ENCODE measurements at regions not wholly inside any gene's neighbourhood (a gene's known extent, or its start where the extent isn't known, plus 50 kb on each side); places are given as distances from the start of the nearest gene placed in this dataset.

DNA sequence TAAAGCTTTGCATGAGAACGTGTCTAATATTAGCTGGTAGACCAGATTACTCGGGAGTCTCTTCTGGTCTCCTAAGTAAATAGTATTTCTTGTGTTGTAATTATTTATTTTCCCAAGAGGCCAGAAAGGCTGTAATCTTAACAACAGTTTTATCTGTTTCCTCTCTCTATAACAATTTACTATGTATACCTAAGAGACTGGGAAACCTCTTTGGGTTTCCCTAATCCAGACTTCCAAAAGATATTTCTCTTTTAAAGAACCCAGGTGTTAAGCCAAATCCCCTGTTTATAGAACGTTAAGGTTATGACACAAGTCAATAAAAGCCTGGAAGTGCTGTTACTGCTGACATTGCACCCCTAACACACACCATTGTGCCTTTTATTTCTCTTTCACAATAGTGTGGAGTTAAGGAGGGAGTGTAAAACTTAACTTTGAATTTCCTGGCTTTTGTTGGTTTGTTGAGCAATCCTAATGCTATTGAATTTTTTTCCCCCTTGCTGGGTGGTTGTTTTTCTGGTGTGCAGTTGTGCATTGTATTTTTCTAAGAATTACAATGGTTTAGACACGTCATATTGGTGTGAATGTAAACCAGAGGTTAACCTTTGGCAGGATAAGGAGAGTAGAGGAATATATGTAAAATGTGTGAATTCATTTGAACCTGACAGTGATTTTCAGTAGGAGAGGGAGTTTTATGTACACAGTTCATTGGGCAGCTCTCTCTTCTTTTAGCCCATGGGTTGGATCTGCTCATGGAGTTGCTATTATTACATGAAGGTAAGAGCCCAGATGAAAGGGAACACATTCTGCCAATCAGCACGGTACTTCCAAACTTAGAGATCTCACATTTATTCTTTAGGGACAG lies 192.8 kb downstream of the MTX2 start:
- Histone ChIP-seq H3K9ac (ENCODE audit: low read length) (no peak overlapping the region), H3K4me1 (ENCODE audit: control insufficient read depth, insufficient read depth, low read length) (no peaks in the 10 kb centered on the region), H3K27me3 (ENCODE audit: control insufficient read depth, insufficient read depth, low read length) (peaks cover 3% of the 10 kb centered on the region), H3K4me3 (ENCODE audit: low read length) (no peak overlapping the region), H3K36me3 (ENCODE audit: control insufficient read depth, insufficient read depth, low read length) (no peaks in the 10 kb centered on the region), H3K9me3 (ENCODE audit: control insufficient read depth, low read length) (no peaks in the 10 kb centered on the region)

DNA sequence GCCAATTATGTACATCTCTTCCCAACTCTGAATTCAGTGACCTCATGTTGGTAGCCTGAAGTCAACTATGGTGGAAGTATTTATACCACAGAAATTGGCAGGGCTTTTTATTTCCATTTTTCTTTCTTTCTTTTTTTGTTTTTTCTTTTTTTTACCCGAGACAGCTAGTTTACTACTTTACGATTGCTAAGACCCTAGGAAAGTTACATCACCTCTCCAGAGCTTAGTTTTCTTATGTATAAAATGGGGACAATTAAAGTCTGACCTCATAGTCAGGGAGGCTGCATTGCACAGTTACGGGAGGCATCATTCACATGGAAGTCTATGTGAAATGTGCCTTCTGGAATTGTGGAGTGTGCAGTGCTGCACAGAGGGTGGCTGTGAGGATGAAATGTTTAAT lies 194.3 kb downstream of the MTX2 start:
- peaks cover 3% of the 10 kb centered on the region for H3K27me3 ChIP-seq (ENCODE audit: control insufficient read depth, insufficient read depth, low read length)
- H3K4me3 ChIP-seq (ENCODE audit: low read length), result no peak overlapping the region
- H3K4me1 ChIP-seq (ENCODE audit: control insufficient read depth, insufficient read depth, low read length), result no peaks in the 10 kb centered on the region
- no peak overlapping the region for H3K9ac ChIP-seq (ENCODE audit: low read length)
- no peaks in the 10 kb centered on the region for H3K9me3 ChIP-seq (ENCODE audit: control insufficient read depth, low read length)
- H3K36me3 ChIP-seq (ENCODE audit: control insufficient read depth, insufficient read depth, low read length), result no peaks in the 10 kb centered on the region

DNA sequence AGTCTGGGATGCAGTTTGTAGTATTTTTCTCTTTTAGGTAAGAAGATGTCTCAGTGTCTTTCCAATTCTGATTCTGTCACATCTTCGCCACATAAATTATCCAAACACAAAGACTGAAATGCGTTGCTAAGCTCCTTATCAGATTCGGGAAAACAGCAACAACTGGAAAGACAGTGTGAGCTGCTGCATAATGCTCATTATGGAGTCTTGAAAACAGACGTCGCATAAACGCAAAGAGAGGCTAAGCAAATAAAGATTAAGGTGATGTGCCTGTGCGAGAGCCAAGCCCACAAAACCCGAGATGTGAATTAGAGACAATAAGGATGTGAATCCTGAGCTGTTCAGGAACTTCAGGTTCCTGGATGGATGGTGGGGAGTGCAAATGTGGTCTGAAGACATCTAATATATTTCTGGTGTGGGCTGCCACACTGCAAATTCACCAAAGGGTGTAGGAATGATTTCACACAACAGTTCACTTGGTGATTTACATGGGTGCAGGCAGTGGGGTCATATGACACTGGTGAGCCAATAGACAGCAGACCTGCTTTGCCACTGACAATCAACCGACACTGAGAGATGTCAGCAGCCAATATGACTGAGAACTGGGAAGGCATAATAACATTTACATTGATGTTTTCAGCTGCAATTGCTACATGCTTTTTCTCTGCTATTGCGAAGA lies 195.8 kb downstream of the MTX2 start:
- Histone ChIP-seq H3K9me3 (ENCODE audit: control insufficient read depth, low read length) (no peaks in the 10 kb centered on the region), H3K36me3 (ENCODE audit: control insufficient read depth, insufficient read depth, low read length) (no peaks in the 10 kb centered on the region), H3K4me1 (ENCODE audit: control insufficient read depth, insufficient read depth, low read length) (no peaks in the 10 kb centered on the region), H3K4me3 (ENCODE audit: low read length) (no peak overlapping the region), H3K9ac (ENCODE audit: low read length) (no peak overlapping the region), H3K27me3 (ENCODE audit: control insufficient read depth, insufficient read depth, low read length) (peaks cover 3% of the 10 kb centered on the region)

DNA sequence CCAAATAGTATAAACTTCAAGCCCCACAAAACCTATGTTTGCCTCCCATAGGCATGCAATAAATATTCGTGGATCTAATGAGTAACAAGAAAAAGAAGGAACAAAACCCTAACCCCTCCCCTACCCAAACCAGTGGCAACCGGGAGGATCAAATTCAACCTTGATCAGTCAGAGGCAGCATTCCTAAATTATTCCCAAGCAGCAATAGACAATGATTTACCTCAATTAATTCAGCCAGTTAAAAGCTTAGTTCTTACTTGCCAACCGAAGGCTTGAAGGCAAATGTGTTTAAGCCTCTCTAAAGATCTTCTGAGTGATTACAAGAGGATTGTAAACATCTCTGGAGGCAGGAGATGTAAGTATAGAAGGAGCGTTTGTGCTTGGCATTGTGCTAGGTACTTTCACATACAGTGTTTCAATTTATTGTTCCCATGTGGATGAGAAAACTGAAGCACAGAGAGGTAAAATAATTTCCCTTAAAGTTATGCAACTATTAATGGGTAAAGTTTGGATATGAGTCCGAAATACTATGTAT lies 197.7 kb downstream of the MTX2 start:
- Histone ChIP-seq H3K4me3 (ENCODE audit: low read length) (no peak overlapping the region), H3K27me3 (ENCODE audit: control insufficient read depth, insufficient read depth, low read length) (peaks cover 3% of the 10 kb centered on the region), H3K36me3 (ENCODE audit: control insufficient read depth, insufficient read depth, low read length) (no peaks in the 10 kb centered on the region), H3K9ac (ENCODE audit: low read length) (no peak overlapping the region), H3K9me3 (ENCODE audit: control insufficient read depth, low read length) (no peaks in the 10 kb centered on the region), H3K4me1 (ENCODE audit: control insufficient read depth, insufficient read depth, low read length) (no peaks in the 10 kb centered on the region)

DNA sequence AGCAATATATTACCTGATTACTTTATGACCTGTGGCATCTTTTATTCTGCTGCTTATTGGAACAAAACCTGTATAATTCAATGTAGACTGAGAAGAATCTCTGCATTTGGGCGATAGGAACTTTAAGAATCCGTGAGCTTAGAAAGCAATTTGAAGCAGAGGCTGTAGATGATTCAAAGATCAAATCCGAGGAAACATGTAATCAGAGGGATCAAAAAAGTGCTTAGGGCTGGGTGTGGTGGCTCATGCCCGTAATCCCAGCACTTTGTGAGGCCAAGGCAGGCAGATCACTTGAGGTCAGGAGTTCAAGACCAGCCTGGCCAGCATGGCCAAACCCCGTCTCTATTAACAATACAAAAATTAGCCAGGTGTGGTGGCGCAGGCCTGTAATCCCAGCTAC lies 198.4 kb downstream of the MTX2 start:
- peaks cover 3% of the 10 kb centered on the region for H3K27me3 ChIP-seq (ENCODE audit: control insufficient read depth, insufficient read depth, low read length)
- no peak overlapping the region for H3K4me3 ChIP-seq (ENCODE audit: low read length)
- H3K9ac ChIP-seq (ENCODE audit: low read length), result no peak overlapping the region
- H3K4me1 ChIP-seq (ENCODE audit: control insufficient read depth, insufficient read depth, low read length), result no peaks in the 10 kb centered on the region
- H3K36me3 ChIP-seq (ENCODE audit: control insufficient read depth, insufficient read depth, low read length), result no peaks in the 10 kb centered on the region
- no peaks in the 10 kb centered on the region for H3K9me3 ChIP-seq (ENCODE audit: control insufficient read depth, low read length)

DNA sequence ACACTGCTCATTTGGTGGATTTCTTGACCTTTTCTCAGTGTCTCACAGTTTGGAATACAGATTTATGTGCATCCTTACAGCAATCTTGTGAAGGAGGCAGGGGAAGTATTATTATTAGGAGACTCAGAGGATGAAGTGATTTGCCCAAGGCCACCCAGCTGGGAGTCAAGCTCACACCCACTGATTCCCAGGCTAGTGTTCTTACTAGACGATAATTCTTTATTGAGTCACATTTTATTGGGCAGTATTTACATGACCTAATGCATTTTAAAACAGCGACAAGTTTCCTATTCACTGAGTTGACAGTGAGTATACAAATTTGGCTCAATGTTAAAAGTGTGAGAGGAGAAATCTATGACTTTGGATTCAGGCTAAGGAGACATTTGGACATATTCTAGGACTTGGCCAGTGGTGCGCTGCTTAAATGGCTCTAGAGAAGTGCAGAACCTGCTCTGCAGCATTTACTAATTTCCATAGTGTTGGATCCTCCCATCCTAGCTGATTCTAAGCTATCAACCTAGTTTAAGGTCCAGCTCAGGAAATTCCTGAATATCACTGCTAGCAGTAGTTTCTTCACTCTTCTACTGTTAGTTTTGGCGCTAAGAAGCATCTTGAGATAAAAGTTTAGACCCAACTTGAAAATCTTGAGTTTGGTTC lies 199.3 kb downstream of the MTX2 start:
- Histone ChIP-seq H3K9ac (ENCODE audit: low read length) (no peak overlapping the region), H3K9me3 (ENCODE audit: control insufficient read depth, low read length) (no peaks in the 10 kb centered on the region), H3K4me1 (ENCODE audit: control insufficient read depth, insufficient read depth, low read length) (no peaks in the 10 kb centered on the region), H3K4me3 (ENCODE audit: low read length) (no peak overlapping the region), H3K27me3 (ENCODE audit: control insufficient read depth, insufficient read depth, low read length) (peaks cover 3% of the 10 kb centered on the region), H3K36me3 (ENCODE audit: control insufficient read depth, insufficient read depth, low read length) (no peaks in the 10 kb centered on the region)

DNA sequence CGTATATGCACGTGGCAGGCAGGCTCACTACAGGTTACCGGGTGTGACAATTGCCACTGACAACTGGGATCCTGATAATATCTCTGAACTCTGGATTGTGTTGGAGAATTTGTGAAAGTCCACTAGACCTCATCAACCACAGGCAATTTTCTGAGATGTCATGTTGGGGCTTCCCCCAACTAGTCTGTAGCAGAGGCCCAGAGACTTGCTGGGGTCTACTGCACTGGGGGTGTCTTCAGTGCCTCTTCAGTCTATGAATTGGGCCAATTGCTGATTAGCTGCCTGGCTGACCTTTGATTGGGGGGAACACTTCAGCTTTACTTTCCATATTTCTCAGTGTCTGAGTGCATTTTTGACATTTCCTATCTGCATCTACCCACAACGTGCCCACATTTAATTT lies 201.5 kb downstream of the MTX2 start:
- H3K4me3 ChIP-seq (ENCODE audit: low read length), result no peak overlapping the region
- H3K4me1 ChIP-seq (ENCODE audit: control insufficient read depth, insufficient read depth, low read length), result no peaks in the 10 kb centered on the region
- H3K9ac ChIP-seq (ENCODE audit: low read length), result no peak overlapping the region

DNA sequence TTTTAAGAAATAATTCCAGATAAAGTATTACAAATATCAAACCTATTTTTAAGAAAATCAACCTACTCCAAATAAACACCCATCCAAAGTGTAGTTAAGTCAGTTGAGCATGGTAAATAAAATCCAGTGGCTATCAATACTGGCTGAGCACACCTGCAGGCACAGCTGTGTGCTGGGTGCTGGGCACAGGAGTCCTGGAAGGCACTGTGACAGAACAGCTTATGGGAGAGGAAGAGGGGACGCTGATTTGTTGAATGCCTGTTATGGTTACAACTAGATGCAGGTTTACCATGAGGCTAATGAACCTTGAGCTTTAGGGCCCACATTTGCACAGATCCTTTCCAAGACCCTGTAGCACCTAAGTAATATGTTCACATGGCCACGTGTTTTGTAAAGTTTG lies 202.7 kb downstream of the MTX2 start:
- no peak overlapping the region for H3K4me3 ChIP-seq (ENCODE audit: low read length)
- H3K27me3 ChIP-seq (ENCODE audit: control insufficient read depth, insufficient read depth, low read length), result no peaks in the 10 kb centered on the region
- H3K9ac ChIP-seq (ENCODE audit: low read length), result no peak overlapping the region
- no peaks in the 10 kb centered on the region for H3K9me3 ChIP-seq (ENCODE audit: control insufficient read depth, low read length)
- no peaks in the 10 kb centered on the region for H3K36me3 ChIP-seq (ENCODE audit: control insufficient read depth, insufficient read depth, low read length)
- no peaks in the 10 kb centered on the region for H3K4me1 ChIP-seq (ENCODE audit: control insufficient read depth, insufficient read depth, low read length)

More for the DNA sequence above, 201.5 kb downstream of the MTX2 start:
- H3K9me3 ChIP-seq (ENCODE audit: control insufficient read depth, low read length), result no peaks in the 10 kb centered on the region
- no peaks in the 10 kb centered on the region for H3K27me3 ChIP-seq (ENCODE audit: control insufficient read depth, insufficient read depth, low read length)
- no peaks in the 10 kb centered on the region for H3K36me3 ChIP-seq (ENCODE audit: control insufficient read depth, insufficient read depth, low read length)

DNA sequence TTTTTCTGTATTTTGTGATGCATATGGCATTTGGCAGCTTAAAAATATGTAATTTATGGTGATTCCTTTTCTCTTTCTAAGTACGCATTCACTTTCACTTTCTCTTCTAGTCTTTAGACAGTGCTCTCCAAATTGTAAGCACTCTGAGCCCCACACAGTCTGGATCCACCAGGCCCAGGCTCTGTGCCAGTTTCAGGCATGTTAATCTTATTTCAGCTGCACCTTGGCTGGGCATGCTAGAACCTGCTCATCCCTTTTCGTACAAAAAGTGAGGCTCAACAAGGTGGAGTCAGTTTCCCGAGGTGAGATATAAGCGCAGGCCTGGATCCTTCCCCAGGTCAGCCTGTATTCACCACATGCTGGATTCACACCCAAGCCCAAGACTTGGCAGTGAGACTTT lies 203.9 kb downstream of the MTX2 start:
- Histone ChIP-seq H3K36me3 (ENCODE audit: control insufficient read depth, insufficient read depth, low read length) (no peaks in the 10 kb centered on the region), H3K4me3 (ENCODE audit: low read length) (no peak overlapping the region), H3K9ac (ENCODE audit: low read length) (no peak overlapping the region)

DNA sequence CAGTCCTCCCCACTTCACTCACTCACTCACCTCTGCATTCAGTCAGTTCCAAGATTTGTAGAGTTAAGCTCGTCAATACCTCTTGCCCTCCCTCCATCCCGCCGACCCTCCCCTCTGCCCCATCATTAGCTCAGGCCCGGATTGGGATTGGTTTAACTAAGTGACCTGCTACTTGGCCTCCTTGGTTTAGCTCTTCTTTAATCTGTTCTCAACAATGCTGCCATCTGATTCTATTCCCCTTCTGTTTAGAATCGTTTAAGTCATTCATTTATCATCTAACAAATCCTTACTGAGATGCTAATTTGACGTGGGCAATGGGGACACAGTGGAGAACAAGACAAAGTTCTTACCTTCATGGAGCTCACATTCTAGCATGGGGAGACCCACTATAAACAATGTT lies 204.6 kb downstream of the MTX2 start:
- H3K27me3 ChIP-seq (ENCODE audit: control insufficient read depth, insufficient read depth, low read length), result no peaks in the 10 kb centered on the region
- no peaks in the 10 kb centered on the region for H3K36me3 ChIP-seq (ENCODE audit: control insufficient read depth, insufficient read depth, low read length)
- no peaks in the 10 kb centered on the region for H3K9me3 ChIP-seq (ENCODE audit: control insufficient read depth, low read length)
- no peak overlapping the region for H3K4me3 ChIP-seq (ENCODE audit: low read length)
- no peaks in the 10 kb centered on the region for H3K4me1 ChIP-seq (ENCODE audit: control insufficient read depth, insufficient read depth, low read length)
- no peak overlapping the region for H3K9ac ChIP-seq (ENCODE audit: low read length)

More for the DNA sequence above, 203.9 kb downstream of the MTX2 start:
- no peaks in the 10 kb centered on the region for H3K4me1 ChIP-seq (ENCODE audit: control insufficient read depth, insufficient read depth, low read length)
- H3K9me3 ChIP-seq (ENCODE audit: control insufficient read depth, low read length), result no peaks in the 10 kb centered on the region
- H3K27me3 ChIP-seq (ENCODE audit: control insufficient read depth, insufficient read depth, low read length), result no peaks in the 10 kb centered on the region

DNA sequence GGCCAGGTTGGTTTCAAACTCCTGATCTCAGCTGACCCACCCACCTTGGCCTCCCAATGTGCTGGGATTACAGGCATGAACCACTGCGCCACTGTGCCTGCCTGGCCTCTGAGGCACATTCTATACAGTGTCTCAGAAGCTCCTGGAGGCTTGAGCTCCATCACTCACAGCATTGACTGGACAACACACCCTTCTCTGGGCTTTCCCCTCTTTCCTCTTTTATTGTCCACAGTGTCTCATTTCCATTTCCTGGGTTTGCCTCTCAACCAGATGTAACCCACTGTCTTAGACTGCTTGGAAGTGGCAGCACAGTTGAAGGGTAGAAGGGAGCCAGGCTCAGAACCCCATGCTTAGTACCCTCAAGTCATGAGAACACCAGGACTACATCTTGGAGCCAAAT lies 208.1 kb downstream of the MTX2 start:
- no peaks in the 10 kb centered on the region for H3K36me3 ChIP-seq (ENCODE audit: control insufficient read depth, insufficient read depth, low read length)
- H3K9me3 ChIP-seq (ENCODE audit: control insufficient read depth, low read length), result no peaks in the 10 kb centered on the region
- no peaks in the 10 kb centered on the region for H3K27me3 ChIP-seq (ENCODE audit: control insufficient read depth, insufficient read depth, low read length)

DNA sequence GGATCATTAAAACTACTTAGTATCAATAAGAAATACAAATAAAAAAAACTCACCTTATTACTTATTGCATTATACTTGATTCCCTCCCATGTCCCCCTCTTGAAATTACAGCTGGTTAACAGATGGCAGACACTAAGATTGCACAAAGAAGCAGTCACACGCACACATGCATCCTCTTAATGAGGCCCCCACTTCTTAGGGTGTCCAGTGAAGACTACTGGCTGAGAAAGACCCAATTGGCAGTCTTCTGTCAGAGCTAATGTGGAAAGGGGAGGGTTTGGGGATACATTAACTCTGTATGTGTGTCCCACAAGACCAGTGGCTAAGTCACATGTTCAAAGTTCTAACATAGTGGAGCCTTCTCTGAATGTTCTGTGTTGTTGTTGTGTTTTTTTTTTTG lies 210.7 kb downstream of the MTX2 start:
- H3K36me3 ChIP-seq (ENCODE audit: control insufficient read depth, insufficient read depth, low read length), result no peaks in the 10 kb centered on the region
- no peaks in the 10 kb centered on the region for H3K27me3 ChIP-seq (ENCODE audit: control insufficient read depth, insufficient read depth, low read length)
- no peaks in the 10 kb centered on the region for H3K4me1 ChIP-seq (ENCODE audit: control insufficient read depth, insufficient read depth, low read length)
- H3K9me3 ChIP-seq (ENCODE audit: control insufficient read depth, low read length), result no peaks in the 10 kb centered on the region
- no peak overlapping the region for H3K4me3 ChIP-seq (ENCODE audit: low read length)
- no peak overlapping the region for H3K9ac ChIP-seq (ENCODE audit: low read length)

More for the DNA sequence above, 208.1 kb downstream of the MTX2 start:
- Histone ChIP-seq H3K9ac (ENCODE audit: low read length) (no peak overlapping the region), H3K4me1 (ENCODE audit: control insufficient read depth, insufficient read depth, low read length) (no peaks in the 10 kb centered on the region), H3K4me3 (ENCODE audit: low read length) (no peak overlapping the region)

Measured in mucosa of stomach (tissue), 1 donor.